ENCODE measurements at regions not wholly inside any gene's neighbourhood (a gene's known extent, or its start where the extent isn't known, plus 50 kb on each side); places are given as distances from the start of the nearest gene placed in this dataset.

DNA sequence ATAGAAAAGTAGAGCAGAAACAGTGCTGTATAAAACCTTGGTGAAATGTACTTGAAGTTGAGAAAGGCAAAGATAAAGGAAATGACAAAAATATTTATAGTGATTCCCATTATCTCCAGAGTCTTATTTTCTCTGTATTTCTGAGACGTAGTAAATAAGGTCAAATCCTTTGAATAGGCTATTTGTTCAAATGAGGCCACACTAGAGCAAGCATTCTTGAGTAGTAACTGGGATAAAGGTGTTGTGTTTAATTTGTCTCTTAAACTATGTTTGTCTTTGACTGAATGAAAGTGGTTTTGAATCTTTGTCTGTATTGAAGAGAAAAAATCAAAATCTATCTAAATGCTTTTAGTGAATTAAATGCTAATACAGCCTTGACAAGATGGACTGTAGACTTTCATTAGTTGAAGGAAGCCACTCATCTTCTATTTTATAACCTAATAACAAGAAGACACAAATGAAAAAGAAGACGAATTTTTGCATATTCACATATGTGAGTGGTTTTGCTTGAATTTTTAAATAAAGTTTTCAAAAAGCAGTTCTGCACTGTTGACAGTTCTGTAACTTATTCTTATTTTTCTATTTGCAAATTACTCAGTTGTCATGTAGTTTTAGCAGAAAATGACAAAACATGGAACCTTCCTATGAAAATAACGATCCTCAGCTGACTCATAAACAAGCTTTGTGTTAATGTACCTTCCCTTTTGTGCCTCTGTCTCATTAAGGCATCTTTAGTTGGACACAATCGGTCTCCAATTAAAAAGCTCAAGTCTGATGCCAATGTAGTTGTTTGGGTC, 94.8 kb upstream of the PCDH18 start:
- no peak overlapping the region for H3K4me3 Mint-ChIP-seq

DNA sequence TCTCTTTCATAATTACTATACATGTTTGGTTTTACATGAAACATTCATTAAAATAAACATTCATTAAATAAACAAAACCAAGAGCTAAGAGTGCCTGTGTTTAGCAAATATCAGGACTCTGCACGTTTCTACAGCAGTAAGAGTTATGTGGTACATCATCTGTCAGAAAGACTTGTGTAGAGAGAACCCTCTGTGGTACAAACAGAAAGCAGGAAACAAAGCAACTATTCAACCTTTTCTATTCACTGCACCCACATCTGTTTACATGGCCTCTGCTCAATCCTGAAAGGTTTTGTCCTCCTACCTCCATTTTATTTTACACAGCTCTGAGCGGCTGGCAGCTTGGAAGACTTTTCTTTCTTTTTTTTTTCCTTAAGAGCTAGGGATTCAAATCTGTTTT, 90.7 kb upstream of the PCDH18 start:
- H3K4me3 Mint-ChIP-seq = no peak overlapping the region
- H3K4me1 ChIP-seq (ENCODE audit: control insufficient read depth in 2 of 2, insufficient read depth in 2 of 2, low read length in 2 of 2) = no peaks in the 10 kb centered on the region
- H3K4me3 ChIP-seq (ENCODE audit: low read length) = no peak overlapping the region
- no peaks in the 10 kb centered on the region for H3K27me3 ChIP-seq (ENCODE audit: control insufficient read depth in 2 of 2, insufficient read depth in 2 of 2, low read length in 2 of 2)
- CTCF ChIA-PET = no interaction called here
- ATAC-seq (no peak), DNase-seq (no peak)
- intact Hi-C loops (cut with micrococcal nuclease) = no loop called here
- no peak overlapping the region for H3K27ac Mint-ChIP-seq
- no peaks in the 10 kb centered on the region for H3K36me3 ChIP-seq (ENCODE audit: control insufficient read depth in 2 of 3, insufficient read depth in 3 of 3, low read length in 3 of 3)
- H3K27me3 Mint-ChIP-seq = no peaks in the 10 kb centered on the region
- peaks cover 0 to 2% (median 0%) of the 10 kb centered on the region in 11 donors for H3K9me3 Mint-ChIP-seq
- H3K36me3 Mint-ChIP-seq = no peaks in the 10 kb centered on the region
- H3K27ac ChIP-seq (ENCODE audit: low read depth, low read length) = no peak overlapping the region
- POLR2A ChIA-PET = no interaction called here
- no peaks in the 10 kb centered on the region for H3K4me1 Mint-ChIP-seq
- H3K9me3 ChIP-seq (ENCODE audit: control insufficient read depth in 2 of 3, low read length in 3 of 3) = no peaks in the 10 kb centered on the region

More for the DNA sequence above, 94.8 kb upstream of the PCDH18 start:
- Histone ChIP-seq H3K9me3 (ENCODE audit: control insufficient read depth in 2 of 3, low read length in 3 of 3) (no peaks in the 10 kb centered on the region), H3K4me3 (ENCODE audit: low read length) (no peak overlapping the region), H3K27me3 (ENCODE audit: control insufficient read depth in 2 of 2, insufficient read depth in 2 of 2, low read length in 2 of 2) (no peaks in the 10 kb centered on the region), H3K27ac (ENCODE audit: low read depth, low read length) (no peak overlapping the region), H3K4me1 (ENCODE audit: control insufficient read depth in 2 of 2, insufficient read depth in 2 of 2, low read length in 2 of 2) (no peaks in the 10 kb centered on the region), H3K36me3 (ENCODE audit: control insufficient read depth in 2 of 3, insufficient read depth in 3 of 3, low read length in 3 of 3) (no peaks in the 10 kb centered on the region)
- Mint-ChIP-seq H3K36me3 (no peaks in the 10 kb centered on the region), H3K27ac (no peak overlapping the region), H3K9me3 (peaks cover 0 to 4% (median 2%) of the 10 kb centered on the region in 11 donors), H3K4me1 (no peaks in the 10 kb centered on the region), H3K27me3 (no peaks in the 10 kb centered on the region)
- DNase-seq = no peak
- intact Hi-C loops (cut with micrococcal nuclease) = no loop called here
- POLR2A ChIA-PET = no interaction called here
- CTCF ChIA-PET = no interaction called here
- no peak for ATAC-seq

DNA sequence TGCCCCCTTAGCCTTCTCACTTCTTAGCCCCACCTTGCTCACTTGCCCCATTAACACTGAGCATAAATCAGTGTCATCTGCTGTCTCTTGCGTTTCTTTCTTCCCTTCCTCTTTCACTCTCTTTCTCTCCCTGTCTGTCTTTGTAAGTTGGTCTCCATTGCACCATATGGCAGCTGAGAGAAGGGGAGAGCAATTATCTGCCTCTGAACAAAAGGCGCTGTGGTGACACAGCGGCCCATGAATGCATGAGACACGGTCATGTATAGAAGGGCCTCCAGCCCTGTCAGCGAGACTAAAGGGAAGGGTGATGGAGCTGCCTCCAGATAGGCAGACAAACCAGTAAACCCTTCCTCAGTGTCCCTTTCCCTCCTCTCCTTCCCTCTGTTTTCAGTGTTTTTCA, 88.8 kb upstream of the PCDH18 start:
- no peak for ATAC-seq
- peaks cover 0 to 2% (median 0%) of the 10 kb centered on the region in 11 donors for H3K9me3 Mint-ChIP-seq
- H3K4me1 ChIP-seq (ENCODE audit: control insufficient read depth in 2 of 2, insufficient read depth in 2 of 2, low read length in 2 of 2) = no peaks in the 10 kb centered on the region
- H3K9me3 ChIP-seq (ENCODE audit: control insufficient read depth in 2 of 3, low read length in 3 of 3) = no peaks in the 10 kb centered on the region
- no peak overlapping the region for H3K27ac Mint-ChIP-seq
- no peaks in the 10 kb centered on the region for H3K36me3 Mint-ChIP-seq
- no peaks in the 10 kb centered on the region for H3K4me1 Mint-ChIP-seq
- intact Hi-C loops (cut with micrococcal nuclease) = no loop called here
- ChIA-PET CTCF (no interaction called here), POLR2A (no interaction called here)
- no peak overlapping the region for H3K4me3 ChIP-seq (ENCODE audit: low read length)
- DNase-seq = no peak
- H3K27ac ChIP-seq (ENCODE audit: low read depth, low read length) = no peak overlapping the region
- no peak overlapping the region for H3K4me3 Mint-ChIP-seq
- H3K27me3 ChIP-seq (ENCODE audit: control insufficient read depth in 2 of 2, insufficient read depth in 2 of 2, low read length in 2 of 2) = no peaks in the 10 kb centered on the region
- H3K36me3 ChIP-seq (ENCODE audit: control insufficient read depth in 2 of 3, insufficient read depth in 3 of 3, low read length in 3 of 3) = no peaks in the 10 kb centered on the region
- H3K27me3 Mint-ChIP-seq = no peaks in the 10 kb centered on the region

- H3K4me3 Mint-ChIP-seq = no peak overlapping the region
- intact Hi-C loops (cut with micrococcal nuclease) = no loop called here
- H3K27me3 Mint-ChIP-seq = no peaks in the 10 kb centered on the region
- H3K9me3 ChIP-seq (ENCODE audit: control insufficient read depth in 2 of 3, low read length in 3 of 3) = no peaks in the 10 kb centered on the region
- no peaks in the 10 kb centered on the region for H3K4me1 ChIP-seq (ENCODE audit: control insufficient read depth in 2 of 2, insufficient read depth in 2 of 2, low read length in 2 of 2)
- H3K9me3 Mint-ChIP-seq = peaks cover 0 to 10% (median 0%) of the 10 kb centered on the region in 11 donors
- H3K36me3 Mint-ChIP-seq = no peaks in the 10 kb centered on the region
- no peak for ATAC-seq
- no peak for DNase-seq
- no peaks in the 10 kb centered on the region for H3K27me3 ChIP-seq (ENCODE audit: control insufficient read depth in 2 of 2, insufficient read depth in 2 of 2, low read length in 2 of 2)
- H3K4me1 Mint-ChIP-seq = peaks cover 0 to 2% (median 0%) of the 10 kb centered on the region in 7 donors
- H3K27ac Mint-ChIP-seq = no peak overlapping the region
- no peak overlapping the region for H3K27ac ChIP-seq (ENCODE audit: low read depth, low read length)
- no peak overlapping the region for H3K4me3 ChIP-seq (ENCODE audit: low read length)
- no peaks in the 10 kb centered on the region for H3K36me3 ChIP-seq (ENCODE audit: control insufficient read depth in 2 of 3, insufficient read depth in 3 of 3, low read length in 3 of 3)
- CTCF ChIA-PET = no interaction called here
- POLR2A ChIA-PET = no interaction called here
These were observed 82.2 kb upstream of the PCDH18 start for GRCh38 chr4:137614491-137614890.

DNA sequence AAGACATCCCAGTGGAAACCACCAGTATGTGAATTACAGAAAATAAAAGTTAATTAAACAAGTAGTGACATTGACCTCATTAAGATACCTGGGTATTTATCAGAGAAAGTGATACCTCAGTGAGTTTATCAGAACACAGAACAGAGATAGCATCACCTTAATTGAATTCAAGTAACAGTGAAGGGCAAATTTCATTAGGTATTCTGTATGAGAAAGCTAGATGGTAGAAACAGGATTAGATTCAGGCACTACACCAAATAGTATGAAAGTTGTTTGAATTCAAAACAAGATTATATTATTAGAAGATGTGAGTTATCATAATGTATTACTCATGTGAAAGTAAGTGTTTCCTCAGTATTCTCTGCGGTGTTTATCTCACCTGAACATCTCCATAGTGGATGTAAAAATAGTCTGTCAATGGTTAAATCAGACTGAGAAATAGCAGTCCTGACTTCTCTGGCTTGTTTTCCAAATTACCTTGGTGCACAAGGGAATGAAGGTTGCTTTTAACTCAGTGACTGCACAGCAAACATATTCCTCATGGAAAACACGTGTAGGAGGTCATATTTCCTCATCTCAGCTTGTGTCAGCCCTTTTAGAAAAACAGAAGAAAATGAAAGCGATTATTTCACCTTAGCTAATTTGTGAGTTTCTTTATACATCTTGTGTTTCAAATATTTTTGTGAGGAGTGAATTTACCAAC, 79.9 kb upstream of the PCDH18 start:
- H3K4me3 ChIP-seq (ENCODE audit: low read length) = no peak overlapping the region
- intact Hi-C loops (cut with micrococcal nuclease) = no loop called here

DNA sequence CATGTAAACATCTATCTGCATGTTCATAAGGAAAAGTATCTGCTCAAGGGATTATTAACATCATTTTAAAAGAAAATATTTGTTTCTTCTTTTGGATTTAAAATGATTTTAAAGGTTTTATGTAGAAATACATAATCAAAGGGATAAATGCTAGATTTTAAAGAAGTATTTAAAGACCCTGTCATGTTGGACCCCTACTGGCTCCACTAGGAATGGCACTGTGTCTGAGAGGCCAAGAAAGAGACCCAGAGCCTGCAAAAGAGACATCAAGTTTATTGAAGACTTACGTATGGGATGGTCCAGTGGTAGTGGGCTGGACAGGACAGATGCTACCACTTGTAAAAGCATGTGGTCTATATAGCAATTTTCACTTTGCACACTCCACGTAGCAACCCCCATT, 78.7 kb upstream of the PCDH18 start:
- Histone ChIP-seq H3K36me3 (ENCODE audit: control insufficient read depth in 2 of 3, insufficient read depth in 3 of 3, low read length in 3 of 3) (no peaks in the 10 kb centered on the region), H3K27ac (ENCODE audit: low read depth, low read length) (no peak overlapping the region), H3K4me3 (ENCODE audit: low read length) (no peak overlapping the region), H3K9me3 (ENCODE audit: control insufficient read depth in 2 of 3, low read length in 3 of 3) (no peaks in the 10 kb centered on the region), H3K4me1 (ENCODE audit: control insufficient read depth in 2 of 2, insufficient read depth in 2 of 2, low read length in 2 of 2) (no peaks in the 10 kb centered on the region), H3K27me3 (ENCODE audit: control insufficient read depth in 2 of 2, insufficient read depth in 2 of 2, low read length in 2 of 2) (no peaks in the 10 kb centered on the region)
- Mint-ChIP-seq H3K9me3 (peaks cover 0 to 10% (median 0%) of the 10 kb centered on the region in 11 donors), H3K27ac (no peak overlapping the region), H3K36me3 (no peaks in the 10 kb centered on the region), H3K4me1 (peaks cover 0 to 2% (median 0%) of the 10 kb centered on the region in 7 donors), H3K27me3 (no peaks in the 10 kb centered on the region), H3K4me3 (no peak overlapping the region)
- ChIA-PET CTCF (no interaction called here), POLR2A (no interaction called here)
- ATAC-seq (no peak), DNase-seq (no peak)
- intact Hi-C loops (cut with micrococcal nuclease) = no loop called here

More for the DNA sequence above, 79.9 kb upstream of the PCDH18 start:
- Histone ChIP-seq H3K27ac (ENCODE audit: low read depth, low read length) (no peak overlapping the region), H3K4me1 (ENCODE audit: control insufficient read depth in 2 of 2, insufficient read depth in 2 of 2, low read length in 2 of 2) (no peaks in the 10 kb centered on the region), H3K9me3 (ENCODE audit: control insufficient read depth in 2 of 3, low read length in 3 of 3) (no peaks in the 10 kb centered on the region), H3K27me3 (ENCODE audit: control insufficient read depth in 2 of 2, insufficient read depth in 2 of 2, low read length in 2 of 2) (no peaks in the 10 kb centered on the region), H3K36me3 (ENCODE audit: control insufficient read depth in 2 of 3, insufficient read depth in 3 of 3, low read length in 3 of 3) (no peaks in the 10 kb centered on the region)
- H3K27me3 Mint-ChIP-seq = no peaks in the 10 kb centered on the region
- H3K27ac Mint-ChIP-seq = no peak overlapping the region
- H3K9me3 Mint-ChIP-seq = peaks cover 0 to 10% (median 0%) of the 10 kb centered on the region in 11 donors
- DNase-seq = no peak
- H3K36me3 Mint-ChIP-seq = no peaks in the 10 kb centered on the region
- no peak overlapping the region for H3K4me3 Mint-ChIP-seq
- H3K4me1 Mint-ChIP-seq = peaks cover 0 to 2% (median 0%) of the 10 kb centered on the region in 7 donors
- CTCF ChIA-PET = no interaction called here
- POLR2A ChIA-PET = no interaction called here
- ATAC-seq = no peak
